CD4-positive, CD25-positive, alpha-beta regulatory T cell (primary cell): ENCODE measurements at regions not wholly inside any gene's neighbourhood (a gene's known extent, or its start where the extent isn't known, plus 50 kb on each side); places are given as distances from the start of the nearest gene placed in this dataset.

ENCODE experiments used
- ATAC-seq, 2 donors: fragments of 150-1000 bp; cut with Tn5 transposase; one replicate each; pipeline ENCODE4 v1.10.0; 2021; ENCODE audit warnings: low read depth in 2 of 2, moderate number of reproducible peaks in 2 of 2, moderate library complexity in 1 of 2
- DNase-seq, 3 donors: peaks; one replicate each; pipeline versions ENCODE4 v3.0.0 to v3.0.0-alpha.2; 2012 to 2022; ENCODE audit warnings: mixed read lengths in 1 of 3
- H3K27ac ChIP-seq: one replicate; pipeline ENCODE4 v1.7.0; 2013; ENCODE audit warnings: mild to moderate bottlenecking, low read length; ENCODE audit not compliant: insufficient read depth, poor library complexity, severe bottlenecking
- H3K27me3 ChIP-seq: one replicate; pipeline ENCODE4 v1.7.0; 2013; ENCODE audit warnings: low read length; ENCODE audit not compliant: control insufficient read depth, insufficient read depth
- H3K36me3 ChIP-seq: one replicate; pipeline ENCODE4 v1.7.0; 2013; ENCODE audit warnings: mild to moderate bottlenecking, low read length, moderate library complexity; ENCODE audit not compliant: control insufficient read depth, insufficient read depth
- H3K4me1 ChIP-seq: 2 replicates; pipeline ENCODE4 v1.7.0; 2013; ENCODE audit warnings: mild to moderate bottlenecking, low read length; ENCODE audit not compliant: insufficient read depth, control insufficient read depth, poor library complexity, severe bottlenecking
- H3K4me3 ChIP-seq: one replicate; pipeline ENCODE4 v1.7.0; 2013; ENCODE audit warnings: low read depth, mild to moderate bottlenecking, low read length, moderate library complexity
- H3K9me3 ChIP-seq, 2 experiments: 1 replicate in 1 of 2; 2 replicates in 1 of 2; pipeline ENCODE4 v1.7.0; 2013; ENCODE audit warnings: low read length in 2 of 2, mild to moderate bottlenecking in 1 of 2, moderate library complexity in 1 of 2; ENCODE audit not compliant: control insufficient read depth in 2 of 2
- H3K27ac Mint-ChIP-seq, 3 donors: one replicate each; pipeline ENCODE4 v1.8.0; 2020 to 2022; ENCODE audit warnings: mild to moderate bottlenecking in 3 of 3, mixed read lengths in 3 of 3, moderate library complexity in 2 of 3
- H3K27me3 Mint-ChIP-seq: one replicate; pipeline ENCODE4 v1.8.0; 2022; ENCODE audit warnings: mild to moderate bottlenecking, mixed read lengths
- H3K36me3 Mint-ChIP-seq: one replicate; pipeline ENCODE4 v1.8.0; 2020; ENCODE audit warnings: mixed read lengths
- H3K4me1 Mint-ChIP-seq, 4 donors: one replicate each; pipeline ENCODE4 v1.8.0; 2020 to 2022; ENCODE audit warnings: mixed read lengths in 4 of 4, mild to moderate bottlenecking in 1 of 4
- H3K4me3 Mint-ChIP-seq, 4 donors: one replicate each; pipeline ENCODE4 v1.8.0; 2020 to 2022; ENCODE audit warnings: mild to moderate bottlenecking in 4 of 4, mixed read lengths in 4 of 4, moderate library complexity in 3 of 4
- H3K9me3 Mint-ChIP-seq, 7 donors: one replicate each; pipeline ENCODE4 v1.8.0; 2020 to 2022; ENCODE audit warnings: mixed read lengths in 7 of 7, mild to moderate bottlenecking in 3 of 7, moderate library complexity in 2 of 7

DNA sequence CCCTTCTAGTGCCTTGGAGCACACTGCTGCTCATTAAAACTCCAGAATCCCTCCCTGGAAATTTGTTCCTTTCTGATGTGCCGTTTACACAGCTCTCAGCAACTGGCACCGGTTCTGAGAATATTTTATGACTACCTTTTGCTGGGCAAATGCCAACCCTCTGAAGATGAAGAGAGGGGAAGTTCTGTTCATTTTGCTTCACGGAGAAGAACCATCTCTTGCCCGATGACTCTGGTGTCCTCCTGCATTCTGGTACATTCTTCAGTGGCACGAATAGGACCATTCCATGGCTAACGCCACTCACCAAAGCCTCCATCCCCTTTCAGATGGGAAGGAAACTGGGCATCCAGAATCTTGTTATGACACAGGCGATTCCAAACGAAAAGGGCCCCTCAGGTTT lies 96.2 kb upstream of the SIM2 start:
- Mint-ChIP-seq H3K4me1 (peaks cover 0 to 8% (median under 1%) of the 10 kb centered on the region in 4 donors), H3K9me3 (peaks cover 0 to 4% (median 0%) of the 10 kb centered on the region in 7 donors), H3K27me3 (peaks cover 12% of the 10 kb centered on the region), H3K4me3 (no peak overlapping the region), H3K27ac (peak overlapping the region in 1 of 3 donors; percentile 56), H3K36me3 (no peaks in the 10 kb centered on the region)
- Histone ChIP-seq H3K4me1 (no peaks in the 10 kb centered on the region), H3K4me3 (no peak overlapping the region), H3K9me3 (no peaks in the 10 kb centered on the region), H3K27me3 (no peaks in the 10 kb centered on the region), H3K27ac (no peak overlapping the region), H3K36me3 (no peaks in the 10 kb centered on the region)
- ATAC-seq = no peak
- no peak for DNase-seq

GRCh38 chr21:36603221-36603620 lies 95.7 kb upstream of the SIM2 start:
- Histone ChIP-seq H3K4me1 (no peaks in the 10 kb centered on the region), H3K27me3 (no peaks in the 10 kb centered on the region), H3K9me3 (no peaks in the 10 kb centered on the region), H3K36me3 (no peaks in the 10 kb centered on the region), H3K4me3 (no peak overlapping the region), H3K27ac (no peak overlapping the region)
- Mint-ChIP-seq H3K9me3 (peaks cover 0 to 4% (median 0%) of the 10 kb centered on the region in 7 donors), H3K36me3 (no peaks in the 10 kb centered on the region), H3K27ac (peak overlapping the region in 2 of 3 donors; percentile 48 to 53), H3K4me3 (no peak overlapping the region), H3K27me3 (peaks cover 12% of the 10 kb centered on the region), H3K4me1 (peaks cover 0 to 8% (median under 1%) of the 10 kb centered on the region in 4 donors)
- DNase-seq (peak in 1 of 3 donors; percentile 4), ATAC-seq (no peak)

DNA sequence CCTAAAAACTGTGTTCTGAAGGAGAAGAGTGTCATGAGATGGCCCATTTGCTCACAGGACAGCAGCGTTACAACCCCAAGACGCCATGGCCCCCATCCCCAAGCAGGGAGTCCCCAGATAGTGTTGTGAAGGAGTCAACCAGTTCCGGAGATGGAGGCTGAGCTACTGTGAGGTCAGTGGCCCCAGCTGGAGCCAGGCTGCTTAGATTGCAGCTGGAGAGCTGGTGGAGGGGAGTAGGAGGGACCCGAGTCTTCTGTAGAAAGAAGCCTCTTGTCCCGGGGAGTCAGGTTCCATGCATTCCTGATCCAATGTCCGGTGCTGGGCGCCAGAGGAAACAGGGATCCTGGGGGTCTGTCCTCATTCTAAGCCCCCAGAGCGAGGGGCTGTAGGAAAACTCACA lies 93.5 kb upstream of the SIM2 start:
- peaks cover 0 to 8% (median under 1%) of the 10 kb centered on the region in 4 donors for H3K4me1 Mint-ChIP-seq
- no peaks in the 10 kb centered on the region for H3K27me3 ChIP-seq
- H3K27me3 Mint-ChIP-seq = peaks cover 5% of the 10 kb centered on the region
- no peak overlapping the region for H3K4me3 ChIP-seq
- no peaks in the 10 kb centered on the region for H3K36me3 ChIP-seq
- H3K27ac ChIP-seq = no peak overlapping the region
- no peak overlapping the region for H3K4me3 Mint-ChIP-seq
- H3K9me3 ChIP-seq = no peaks in the 10 kb centered on the region
- no peak overlapping the region for H3K27ac Mint-ChIP-seq
- H3K4me1 ChIP-seq = no peaks in the 10 kb centered on the region
- ATAC-seq = no peak
- DNase-seq = no peak
- no peaks in the 10 kb centered on the region for H3K36me3 Mint-ChIP-seq
- peaks cover 0 to 3% (median 0%) of the 10 kb centered on the region in 7 donors for H3K9me3 Mint-ChIP-seq

DNA sequence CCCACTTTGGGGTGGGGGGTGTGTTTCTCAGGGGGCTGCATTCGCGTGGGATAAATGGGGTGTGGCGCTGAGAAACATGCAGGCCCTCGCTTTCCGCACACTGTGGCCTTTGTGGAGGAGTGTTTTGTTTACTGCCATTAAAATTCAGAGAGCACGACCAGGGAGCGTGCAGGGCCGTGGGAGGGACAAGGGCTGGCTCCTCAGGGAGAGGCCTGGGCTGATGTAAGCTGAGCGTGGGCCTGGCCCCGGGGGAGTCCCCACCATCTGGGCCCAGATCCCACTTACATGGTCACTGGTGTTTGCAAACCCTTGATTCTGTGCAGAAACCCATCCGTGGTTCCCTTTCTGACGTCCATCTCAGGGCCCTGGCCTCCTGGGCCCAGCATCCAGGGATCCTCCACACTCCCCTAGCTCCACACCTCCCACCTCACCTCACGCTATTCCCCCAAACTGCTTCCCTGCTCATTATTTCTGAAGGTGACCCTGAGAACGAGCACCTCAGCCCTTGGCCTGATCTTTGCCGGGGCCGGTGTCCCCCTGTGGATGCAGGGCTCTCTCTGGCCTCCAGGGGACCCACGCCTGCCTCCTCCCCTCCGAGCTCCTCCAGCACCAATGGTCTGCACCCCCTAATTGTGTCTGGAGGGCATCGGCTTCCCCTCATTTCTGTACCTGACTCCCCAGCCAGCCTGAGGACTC lies 92.5 kb upstream of the SIM2 start:
- peaks cover 5% of the 10 kb centered on the region for H3K27me3 Mint-ChIP-seq
- Histone ChIP-seq H3K27me3 (no peaks in the 10 kb centered on the region), H3K36me3 (no peaks in the 10 kb centered on the region), H3K4me1 (no peaks in the 10 kb centered on the region), H3K4me3 (no peak overlapping the region), H3K27ac (no peak overlapping the region), H3K9me3 (no peaks in the 10 kb centered on the region)
- no peak for ATAC-seq
- H3K4me1 Mint-ChIP-seq = peaks cover 0 to 8% (median under 1%) of the 10 kb centered on the region in 4 donors
- no peak overlapping the region for H3K4me3 Mint-ChIP-seq
- no peaks in the 10 kb centered on the region for H3K36me3 Mint-ChIP-seq
- peak overlapping the region in 1 of 3 donors; percentile 82 for H3K27ac Mint-ChIP-seq
- DNase-seq = no peak
- peaks cover 0 to 6% (median 0%) of the 10 kb centered on the region in 7 donors for H3K9me3 Mint-ChIP-seq

- DNase-seq = no peak
- Histone ChIP-seq H3K4me1 (no peaks in the 10 kb centered on the region), H3K36me3 (no peaks in the 10 kb centered on the region), H3K4me3 (no peak overlapping the region), H3K27me3 (no peaks in the 10 kb centered on the region), H3K27ac (no peak overlapping the region), H3K9me3 (no peaks in the 10 kb centered on the region)
- H3K27me3 Mint-ChIP-seq = peaks cover 5% of the 10 kb centered on the region
- H3K4me3 Mint-ChIP-seq = no peak overlapping the region
- no peak overlapping the region for H3K27ac Mint-ChIP-seq
- H3K36me3 Mint-ChIP-seq = no peaks in the 10 kb centered on the region
- peaks cover 0 to 6% (median 0%) of the 10 kb centered on the region in 7 donors for H3K9me3 Mint-ChIP-seq
- ATAC-seq = no peak
- H3K4me1 Mint-ChIP-seq = peaks cover 0 to 8% (median under 1%) of the 10 kb centered on the region in 4 donors
These were observed 92.0 kb upstream of the SIM2 start for GRCh38 chr21:36606983-36607325.

GRCh38 chr21:36608041-36608896 lies 90.6 kb upstream of the SIM2 start:
- Histone ChIP-seq H3K27ac (no peak overlapping the region), H3K27me3 (no peaks in the 10 kb centered on the region), H3K4me1 (no peaks in the 10 kb centered on the region), H3K9me3 (no peaks in the 10 kb centered on the region), H3K4me3 (no peak overlapping the region), H3K36me3 (no peaks in the 10 kb centered on the region)
- H3K27me3 Mint-ChIP-seq = peaks cover 12% of the 10 kb centered on the region
- DNase-seq (no peak), ATAC-seq (no peak)
- peaks cover 0 to 7% (median 0%) of the 10 kb centered on the region in 7 donors for H3K9me3 Mint-ChIP-seq
- no peak overlapping the region for H3K4me3 Mint-ChIP-seq
- H3K27ac Mint-ChIP-seq = no peak overlapping the region
- peaks cover 0 to under 1% (median under 1%) of the 10 kb centered on the region in 4 donors for H3K4me1 Mint-ChIP-seq
- H3K36me3 Mint-ChIP-seq = no peaks in the 10 kb centered on the region

DNA sequence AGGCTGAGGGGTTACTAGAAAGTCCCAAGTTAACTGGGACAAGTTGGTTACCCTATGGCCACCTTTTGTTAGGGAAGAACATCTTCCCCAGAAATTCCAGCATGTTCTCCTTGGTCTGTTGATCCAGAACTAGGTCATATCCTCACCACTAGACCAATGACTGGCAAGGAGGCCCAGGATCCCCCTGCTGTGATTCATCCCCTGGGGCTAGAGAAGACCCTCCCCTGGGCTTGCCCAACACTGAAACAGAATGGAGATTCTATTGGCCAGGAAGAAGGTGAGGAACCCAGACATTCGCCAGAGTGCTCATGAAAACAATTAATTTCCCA lies 90.1 kb upstream of the SIM2 start:
- Mint-ChIP-seq H3K36me3 (no peaks in the 10 kb centered on the region), H3K27ac (no peak overlapping the region), H3K27me3 (peaks cover 12% of the 10 kb centered on the region), H3K4me1 (no peaks in the 10 kb centered on the region), H3K9me3 (peaks cover 0 to 7% (median 0%) of the 10 kb centered on the region in 7 donors), H3K4me3 (no peak overlapping the region)
- H3K4me1 ChIP-seq = no peaks in the 10 kb centered on the region
- H3K27ac ChIP-seq = no peak overlapping the region
- no peaks in the 10 kb centered on the region for H3K9me3 ChIP-seq
- H3K4me3 ChIP-seq = no peak overlapping the region
- H3K27me3 ChIP-seq = no peaks in the 10 kb centered on the region
- H3K36me3 ChIP-seq = no peaks in the 10 kb centered on the region
- DNase-seq (no peak), ATAC-seq (no peak)
